Retinal pigment epithelial cell (primary cell): ENCODE measurements at regions not wholly inside any gene's neighbourhood (a gene's known extent, or its start where the extent isn't known, plus 50 kb on each side); places are given as distances from the start of the nearest gene placed in this dataset.

Experiments
- DNase-seq: peaks from one replicate; pipeline ENCODE4 v3.0.0-alpha.2; 2010; ENCODE audit warnings: low read depth
- H3K4me3 ChIP-seq: 2 replicates; pipeline ENCODE4 v1.5.1; 2011; ENCODE audit warnings: mild to moderate bottlenecking, low read length, control low read depth, moderate library complexity
- TF ChIP-seq, protein P1 (sequence below): conservative IDR thresholded peaks from 2 replicates; pipeline ENCODE4 v1.5.1; 2011; ENCODE audit warnings: low read depth, low read length, control low read depth, inconsistent platforms

DNA sequence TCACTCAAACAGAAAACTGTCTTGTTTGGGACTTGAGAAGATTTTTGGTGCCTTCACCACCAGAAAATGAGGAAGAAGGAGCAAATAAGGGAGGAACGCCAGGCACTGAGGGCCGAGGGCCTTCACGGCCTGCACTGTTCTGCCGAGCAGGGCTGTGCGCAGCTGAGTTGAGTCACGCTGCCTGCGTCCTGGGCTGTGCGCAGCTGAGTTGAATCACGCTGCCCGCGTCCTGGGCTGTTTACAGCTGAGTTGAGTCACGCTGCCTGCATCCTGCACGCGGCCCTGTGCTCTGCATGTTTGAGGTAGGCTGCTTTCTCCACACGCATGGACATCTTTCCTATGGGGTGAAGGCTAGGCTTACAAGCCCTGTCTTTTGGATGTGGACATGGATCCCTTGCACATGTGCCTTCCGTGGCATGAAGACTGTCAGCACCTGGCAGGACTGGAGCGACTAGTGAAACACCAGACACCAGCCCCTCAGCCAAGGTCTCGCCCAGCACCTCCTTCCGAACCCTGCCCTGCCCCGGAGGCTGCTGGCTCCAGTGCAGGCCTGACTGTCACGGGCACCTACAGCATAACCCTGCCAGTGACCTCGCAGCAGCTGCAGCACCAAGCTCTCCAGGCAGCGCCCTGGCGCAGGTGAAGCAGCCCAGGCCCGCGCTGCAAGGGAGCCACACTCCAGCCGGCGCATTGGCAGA lies 96.7 kb downstream of the HTR5A start:
- TF ChIP-seq, protein P1, sequence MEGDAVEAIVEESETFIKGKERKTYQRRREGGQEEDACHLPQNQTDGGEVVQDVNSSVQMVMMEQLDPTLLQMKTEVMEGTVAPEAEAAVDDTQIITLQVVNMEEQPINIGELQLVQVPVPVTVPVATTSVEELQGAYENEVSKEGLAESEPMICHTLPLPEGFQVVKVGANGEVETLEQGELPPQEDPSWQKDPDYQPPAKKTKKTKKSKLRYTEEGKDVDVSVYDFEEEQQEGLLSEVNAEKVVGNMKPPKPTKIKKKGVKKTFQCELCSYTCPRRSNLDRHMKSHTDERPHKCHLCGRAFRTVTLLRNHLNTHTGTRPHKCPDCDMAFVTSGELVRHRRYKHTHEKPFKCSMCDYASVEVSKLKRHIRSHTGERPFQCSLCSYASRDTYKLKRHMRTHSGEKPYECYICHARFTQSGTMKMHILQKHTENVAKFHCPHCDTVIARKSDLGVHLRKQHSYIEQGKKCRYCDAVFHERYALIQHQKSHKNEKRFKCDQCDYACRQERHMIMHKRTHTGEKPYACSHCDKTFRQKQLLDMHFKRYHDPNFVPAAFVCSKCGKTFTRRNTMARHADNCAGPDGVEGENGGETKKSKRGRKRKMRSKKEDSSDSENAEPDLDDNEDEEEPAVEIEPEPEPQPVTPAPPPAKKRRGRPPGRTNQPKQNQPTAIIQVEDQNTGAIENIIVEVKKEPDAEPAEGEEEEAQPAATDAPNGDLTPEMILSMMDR, result no peak
- no peak for DNase-seq

DNA sequence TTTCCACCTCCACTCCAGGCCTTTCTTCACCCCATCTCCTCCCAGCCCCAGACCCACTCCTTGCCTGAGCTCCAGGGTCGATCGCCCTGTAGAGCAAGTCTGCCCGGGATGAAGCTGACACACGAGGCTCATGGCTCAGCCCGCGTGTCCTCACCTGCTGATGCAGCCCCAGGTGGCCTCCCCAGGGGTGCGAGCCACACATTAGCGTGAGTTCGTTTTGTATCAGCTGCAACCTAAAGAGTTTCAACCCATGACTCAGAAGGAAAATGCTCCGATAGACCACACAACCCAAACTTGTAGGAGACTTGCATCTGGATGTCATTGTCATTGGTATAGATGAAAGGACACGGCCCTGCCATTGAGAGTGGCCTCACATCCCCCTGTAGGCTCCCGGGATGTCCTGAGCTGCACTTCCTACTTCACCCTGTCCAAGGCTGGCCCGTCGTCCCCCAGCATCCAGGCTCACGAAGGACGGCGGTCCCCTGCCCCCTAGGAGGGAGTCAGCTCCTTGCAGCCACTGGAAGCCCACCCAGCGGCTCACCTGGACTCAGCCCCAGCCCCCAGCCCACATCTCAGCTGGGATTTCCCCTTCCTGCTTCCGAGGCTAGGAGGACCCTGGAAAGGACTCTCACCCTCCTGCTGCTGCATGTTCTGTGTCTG lies 97.7 kb downstream of the HTR5A start:
- no peak overlapping the region for H3K4me3 ChIP-seq
- DNase-seq, result no peak
- TF ChIP-seq, protein P1, result no peak

More for the DNA sequence above, 96.7 kb downstream of the HTR5A start:
- no peak overlapping the region for H3K4me3 ChIP-seq

DNA sequence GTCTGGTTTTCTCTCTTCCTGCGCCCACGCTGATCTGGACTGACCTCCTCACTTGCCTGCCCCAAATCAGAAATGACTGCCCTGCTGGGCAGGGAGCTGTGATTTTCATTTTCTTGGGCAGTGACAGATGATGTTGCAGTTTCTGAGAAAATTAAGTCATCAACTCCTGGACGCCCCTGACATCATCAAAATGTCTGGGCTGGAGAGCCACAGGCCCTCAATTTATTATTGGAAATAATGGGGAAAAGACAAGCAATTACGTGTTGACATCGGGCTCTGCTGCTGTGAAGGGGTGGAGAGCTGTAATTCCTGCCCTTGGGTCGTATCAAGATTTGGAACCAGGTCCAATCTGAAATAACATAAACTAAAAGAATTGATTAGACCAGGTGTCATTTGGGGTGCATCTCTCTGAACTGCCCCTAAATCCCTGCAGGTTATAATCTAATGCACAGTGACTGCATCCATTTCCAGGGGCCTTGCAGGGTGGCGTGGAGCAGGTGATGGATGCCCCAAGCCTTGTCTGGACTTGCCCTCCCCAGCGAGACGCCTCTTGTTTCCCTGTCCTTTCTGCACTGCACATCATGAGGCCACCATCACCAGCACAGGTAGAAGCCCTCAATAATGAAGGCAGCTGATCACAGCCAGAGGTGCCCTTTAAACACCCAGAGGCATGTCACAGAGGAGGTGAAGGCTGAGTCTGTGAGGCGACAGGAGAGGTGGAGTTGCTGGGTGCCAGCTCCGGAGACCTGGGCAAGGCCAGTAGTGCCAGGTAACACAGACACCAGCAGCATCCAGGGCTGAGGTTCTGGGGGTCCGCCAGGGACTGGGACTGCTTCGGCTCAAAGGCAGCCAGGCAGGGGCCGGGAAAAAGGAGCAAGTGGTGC lies 98.7 kb downstream of the HTR5A start:
- DNase-seq, result no peak
- H3K4me3 ChIP-seq, result no peak overlapping the region
- TF ChIP-seq, protein P1, result no peak

DNA sequence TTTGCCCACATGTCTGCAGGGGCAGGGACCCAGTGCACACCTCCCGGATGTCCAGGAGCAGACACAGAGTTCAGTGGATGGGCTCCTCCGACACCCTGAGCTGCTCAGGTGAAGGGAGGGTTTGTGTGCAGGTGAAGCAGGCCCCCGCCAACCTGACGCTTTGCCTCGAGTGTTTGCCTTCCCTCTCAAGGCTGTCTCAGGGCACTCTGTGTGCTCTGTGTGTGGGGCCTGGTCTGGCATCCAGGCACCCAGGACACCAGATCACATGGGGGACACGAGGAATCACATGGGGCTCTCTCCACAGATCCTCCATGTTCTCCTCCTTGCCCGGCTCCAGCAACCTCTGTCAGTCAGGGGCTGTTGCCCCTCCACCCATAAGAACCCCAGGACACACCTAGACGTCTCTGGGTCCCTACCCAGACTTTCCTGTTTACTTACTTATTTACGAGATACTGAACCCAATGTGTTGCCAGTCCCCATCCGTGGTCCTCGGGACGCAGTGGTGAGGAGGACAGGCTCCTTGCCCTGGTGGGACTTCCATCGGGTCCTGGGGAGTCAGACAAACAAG lies 99.5 kb downstream of the HTR5A start:
- TF ChIP-seq, protein P1, result no peak
- no peak overlapping the region for H3K4me3 ChIP-seq
- no peak for DNase-seq

DNA sequence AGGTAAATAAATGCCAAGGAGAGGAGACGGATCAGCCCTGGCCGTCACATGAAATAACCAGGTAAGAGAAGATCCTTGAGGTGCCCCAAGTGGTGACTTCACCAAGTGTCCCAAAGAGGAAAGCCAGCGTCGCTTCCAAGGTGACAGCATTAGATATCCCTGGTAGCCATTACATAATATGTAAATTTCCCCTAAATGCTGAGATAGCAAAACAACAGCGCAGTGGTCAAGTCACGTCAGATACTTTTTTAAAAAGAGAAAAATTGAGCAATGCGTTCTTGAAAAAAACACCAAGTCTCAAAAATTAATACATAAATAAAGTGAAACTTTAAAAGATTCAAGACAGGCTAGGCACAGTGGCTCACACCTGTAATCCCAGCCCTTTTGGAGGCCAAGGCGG lies 100.2 kb downstream of the HTR5A start:
- DNase-seq, result no peak
- TF ChIP-seq, protein P1, result no peak

DNA sequence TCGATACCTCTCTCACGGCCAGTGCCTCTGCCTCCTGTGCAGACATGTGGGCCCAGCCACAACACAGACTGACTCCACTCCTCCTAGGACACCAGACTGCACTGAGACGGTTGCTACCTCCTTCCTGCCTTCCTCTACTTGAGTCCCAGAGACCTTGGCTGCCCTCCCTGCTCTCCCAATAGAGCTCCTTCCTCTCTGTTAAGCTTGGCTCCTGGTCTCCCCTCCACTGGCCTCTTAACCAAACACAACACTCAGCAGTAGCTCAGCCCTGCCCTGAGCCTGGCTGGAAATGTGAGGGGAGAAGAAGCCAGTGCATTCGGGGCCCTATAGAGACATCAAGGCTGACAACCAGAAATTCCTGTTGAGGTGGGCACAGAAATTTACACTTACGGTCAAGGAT lies 102.0 kb downstream of the HTR5A start:
- DNase-seq, result no peak
- no peak overlapping the region for H3K4me3 ChIP-seq
- TF ChIP-seq, protein P1, result no peak

More for the DNA sequence above, 100.2 kb downstream of the HTR5A start:
- H3K4me3 ChIP-seq, result no peak overlapping the region
